HAP-1 (cell line): ENCODE measurements at regions not wholly inside any gene's neighbourhood (a gene's known extent, or its start where the extent isn't known, plus 50 kb on each side); places are given as distances from the start of the nearest gene placed in this dataset.
"Not testable (repeated sequence)": the region's sequence is repeated elsewhere in the genome, so short reads cannot be mapped to it uniquely, and the experiment has no call there.

Experiments
- DNase-seq, 2 experiments: peaks; one replicate each; pipeline ENCODE4 v3.0.0-alpha.2; 2016 to 2020; ENCODE audit warnings: low spot score in 2 of 2
- H3K27me3 ChIP-seq: fragments of 250-450 bp; sonication (Bioruptor Pico); 2 replicates; pipeline ENCODE4 v1.5.1; 2020; ENCODE audit warnings: low read depth, mild to moderate bottlenecking, moderate library complexity
- H3K36me3 ChIP-seq: fragments of 250-450 bp; sonication (Bioruptor Pico); replicated peaks from 2 replicates; pipeline ENCODE4 v1.5.1; 2020; ENCODE audit warnings: mild to moderate bottlenecking
- H3K4me1 ChIP-seq: fragments of 250-450 bp; sonication (Bioruptor Pico); 2 replicates; pipeline ENCODE4 v1.5.1; 2020; ENCODE audit warnings: mild to moderate bottlenecking
- H3K4me3 ChIP-seq: fragments of 250-450 bp; sonication (Bioruptor Pico); 2 replicates; pipeline ENCODE4 v1.5.1; 2020; ENCODE audit warnings: mild to moderate bottlenecking, moderate library complexity
- H3K9me3 ChIP-seq: fragments of 250-450 bp; sonication (Bioruptor Pico); 2 replicates; pipeline ENCODE4 v1.5.1; 2020; ENCODE audit warnings: mild to moderate bottlenecking, moderate library complexity
- in situ Hi-C: fragments of 300-500 bp; cut with MboI; formaldehyde crosslinking; loops from 3 replicates; pipeline ENCODE4 v1.14.3; 2020; ENCODE audit warnings: low sequenced_read_pairs, inconsistent platforms, mixed read lengths

DNA sequence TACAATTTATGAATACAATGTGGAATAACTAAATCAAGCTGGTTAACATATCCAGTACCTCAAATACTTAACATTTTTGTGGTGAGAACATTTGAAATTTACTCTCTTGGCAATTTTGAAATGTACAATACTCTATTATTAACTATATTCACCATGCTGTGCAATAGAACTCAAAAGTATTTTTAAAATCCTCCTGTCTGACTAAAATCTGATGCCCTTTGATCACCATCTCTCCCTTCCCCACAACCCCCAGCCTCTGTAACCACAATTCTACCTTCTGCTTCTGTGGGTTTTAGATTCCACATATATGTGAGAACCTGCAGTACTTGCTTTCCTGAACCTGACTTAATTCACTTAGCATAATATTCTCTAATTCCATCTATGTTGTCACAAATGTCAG lies 71.6 kb upstream of the ALOX12 start:
- Histone ChIP-seq H3K9me3 (no peaks in the 10 kb centered on the region), H3K4me3 (no peak overlapping the region), H3K27me3 (peaks cover 4% of the 10 kb centered on the region; the same call in 1 of the 2 replicates), H3K4me1 (no peaks in the 10 kb centered on the region), H3K36me3 (no peaks in the 10 kb centered on the region)
- DNase-seq, result no peak
- in situ Hi-C loops, result loop anchor here (25.0 kb wide), 1 partner anchor 213 kb away; no protein-coding TSS in a partner anchor

- in situ Hi-C loops, result no loop called here
Observed at GRCh38 chr17:6926667-6927066, 69.2 kb upstream of the ALOX12 start.

GRCh38 chr17:6927290-6928126 lies 68.3 kb upstream of the ALOX12 start:
- Histone ChIP-seq H3K36me3 (no peaks in the 10 kb centered on the region), H3K9me3 (no peaks in the 10 kb centered on the region), H3K4me3 (no peak overlapping the region), H3K27me3 (peaks cover 7% of the 10 kb centered on the region; the same call in 1 of the 2 replicates), H3K4me1 (no peaks in the 10 kb centered on the region)
- no peak for DNase-seq
- in situ Hi-C loops, result no loop called here

More at GRCh38 chr17:6926667-6927066, 69.2 kb upstream of the ALOX12 start:
- H3K27me3 ChIP-seq, result peaks cover 7% of the 10 kb centered on the region; the same call in 1 of the 2 replicates
- H3K4me1 ChIP-seq, result no peaks in the 10 kb centered on the region
- H3K4me3 ChIP-seq, result no peak overlapping the region
- H3K36me3 ChIP-seq, result no peaks in the 10 kb centered on the region
- no peaks in the 10 kb centered on the region for H3K9me3 ChIP-seq
- DNase-seq, result no peak

- Histone ChIP-seq H3K27me3 (peaks cover 7% of the 10 kb centered on the region; the same call in 1 of the 2 replicates), H3K9me3 (no peaks in the 10 kb centered on the region), H3K4me3 (no peak overlapping the region), H3K36me3 (no peaks in the 10 kb centered on the region), H3K4me1 (no peaks in the 10 kb centered on the region)
- in situ Hi-C loops, result no loop called here
- no peak for DNase-seq
Observed at GRCh38 chr17:6928193-6928592, 67.7 kb upstream of the ALOX12 start.

- Histone ChIP-seq H3K27me3 (peaks cover 7% of the 10 kb centered on the region; the same call in 1 of the 2 replicates), H3K4me3 (no peak overlapping the region), H3K4me1 (no peaks in the 10 kb centered on the region), H3K9me3 (no peaks in the 10 kb centered on the region), H3K36me3 (no peaks in the 10 kb centered on the region)
- in situ Hi-C loops, result no loop called here
- no peak for DNase-seq
Observed at GRCh38 chr17:6930749-6931148, 65.1 kb upstream of the ALOX12 start.

GRCh38 chr17:6934544-6934943 lies 61.3 kb upstream of the ALOX12 start:
- H3K4me1 ChIP-seq, H3K36me3 ChIP-seq, in situ Hi-C loops, DNase-seq, H3K27me3 ChIP-seq, H3K4me3 ChIP-seq, H3K9me3 ChIP-seq: not testable (repeated sequence)

GRCh38 chr17:6936370-6937028 lies 59.4 kb upstream of the ALOX12 start:
- no peak overlapping the region for H3K4me3 ChIP-seq
- no peak for DNase-seq
- no peaks in the 10 kb centered on the region for H3K9me3 ChIP-seq
- H3K4me1 ChIP-seq, result no peaks in the 10 kb centered on the region
- in situ Hi-C loops, result no loop called here
- no peaks in the 10 kb centered on the region for H3K36me3 ChIP-seq
- no peaks in the 10 kb centered on the region for H3K27me3 ChIP-seq

- Histone ChIP-seq H3K4me1 (no peaks in the 10 kb centered on the region), H3K4me3 (no peak overlapping the region), H3K27me3 (no peaks in the 10 kb centered on the region), H3K9me3 (no peaks in the 10 kb centered on the region), H3K36me3 (no peaks in the 10 kb centered on the region)
- in situ Hi-C loops, result no loop called here
- DNase-seq, result no peak
Observed at GRCh38 chr17:6938637-6939036, 57.2 kb upstream of the ALOX12 start.

GRCh38 chr17:6940186-6940649 lies 55.6 kb upstream of the ALOX12 start:
- Histone ChIP-seq H3K36me3 (no peaks in the 10 kb centered on the region), H3K4me3 (no peak overlapping the region), H3K9me3 (no peaks in the 10 kb centered on the region), H3K4me1 (no peaks in the 10 kb centered on the region), H3K27me3 (no peaks in the 10 kb centered on the region)
- DNase-seq, result no peak
- in situ Hi-C loops, result no loop called here

DNA sequence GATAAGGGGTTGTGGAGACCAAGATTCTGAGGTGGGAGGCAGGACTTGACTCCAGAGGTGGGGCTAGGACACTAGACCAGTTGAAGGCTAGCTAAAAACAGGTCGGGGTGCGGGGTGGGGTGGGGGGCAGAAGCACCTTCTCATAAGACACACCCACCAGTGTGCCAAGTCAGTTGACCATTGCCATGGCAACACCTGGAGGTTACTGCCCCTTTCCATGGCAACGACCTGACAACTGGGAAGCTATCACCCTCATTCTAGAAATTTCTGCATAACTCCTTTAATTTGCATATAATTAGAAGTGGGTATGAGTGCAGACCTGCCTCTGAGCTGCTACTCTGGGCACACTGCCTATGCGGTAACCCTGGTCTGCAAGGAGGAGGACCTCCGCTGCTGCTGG lies 53.9 kb upstream of the ALOX12 start:
- in situ Hi-C loops, result no loop called here

DNA sequence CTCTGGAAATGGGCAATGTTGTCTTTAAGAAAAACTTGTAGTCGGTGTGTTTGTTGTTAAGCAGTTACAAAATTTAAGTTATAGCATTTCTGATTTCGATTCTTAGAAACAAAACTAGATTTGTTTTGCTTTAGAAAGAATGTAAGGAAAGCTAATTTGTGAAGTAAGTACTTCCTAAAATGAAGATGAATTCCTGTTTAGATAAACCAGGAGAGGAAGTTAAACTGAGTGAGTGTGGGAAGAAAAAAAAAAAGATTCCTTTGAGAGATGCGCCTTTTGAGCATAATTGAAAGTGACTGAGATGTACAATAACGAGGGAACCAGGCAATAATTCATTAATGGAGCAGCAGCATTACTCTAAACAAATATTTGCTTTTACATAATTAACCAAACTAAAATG lies 52.4 kb upstream of the ALOX12 start:
- in situ Hi-C loops, result no loop called here

More for the DNA sequence above, 53.9 kb upstream of the ALOX12 start:
- DNase-seq, result no peak
- Histone ChIP-seq H3K4me1 (no peaks in the 10 kb centered on the region), H3K9me3 (no peaks in the 10 kb centered on the region), H3K36me3 (no peaks in the 10 kb centered on the region), H3K4me3 (no peak overlapping the region), H3K27me3 (no peaks in the 10 kb centered on the region)

More for the DNA sequence above, 52.4 kb upstream of the ALOX12 start:
- 0 out of 2 replicates have a peak, but pooled peaks cover 2% of the 10 kb centered on the region for H3K27me3 ChIP-seq
- H3K9me3 ChIP-seq, result no peaks in the 10 kb centered on the region
- no peaks in the 10 kb centered on the region for H3K4me1 ChIP-seq
- no peak overlapping the region for H3K4me3 ChIP-seq
- no peak for DNase-seq
- H3K36me3 ChIP-seq, result no peaks in the 10 kb centered on the region
